HepG2 (cell line): ENCODE measurements at regions not wholly inside any gene's neighbourhood (a gene's known extent, or its start where the extent isn't known, plus 50 kb on each side); places are given as distances from the start of the nearest gene placed in this dataset.
A peak's percentile ranks its signal among the peaks of the same experiment; 100 is the strongest.

Experiments
- CBX5 ChIP-seq: sonication (generic); formaldehyde crosslinking; IDR thresholded peaks from 2 replicates; pipeline ENCODE4 v1.4.0; 2020; ENCODE audit warnings: missing genetic modification reagents, borderline replicate concordance
- GTF2F1 ChIP-seq: fragments of 150-350 bp; IDR thresholded peaks from 2 replicates; pipeline ENCODE4 v1.6.1; 2014; ENCODE audit warnings: low read length
- HES4 ChIP-seq: sonication (generic); formaldehyde crosslinking; IDR thresholded peaks from 2 replicates; pipeline ENCODE4 v1.9.0; 2021; ENCODE audit warnings: mild to moderate bottlenecking, missing genetic modification reagents, borderline replicate concordance
- JUND ChIP-seq: sonication (generic); formaldehyde crosslinking; IDR thresholded peaks from 2 replicates; pipeline ENCODE4 v1.8.0; 2022; ENCODE audit warnings: mild to moderate bottlenecking, missing genetic modification reagents
- NR3C1 ChIP-seq: sonication (generic); formaldehyde crosslinking; IDR thresholded peaks from 2 replicates; pipeline ENCODE4 v1.4.0; 2020; ENCODE audit warnings: missing genetic modification reagents
- PAXIP1 ChIP-seq: sonication (generic); formaldehyde crosslinking; conservative IDR thresholded peaks from 2 replicates; pipeline ENCODE4 v1.4.0; 2020; ENCODE audit warnings: mild to moderate bottlenecking, missing genetic modification reagents, moderate library complexity
- RAD21 ChIP-seq: fragments of 450-650 bp; formaldehyde crosslinking; IDR thresholded peaks from 2 replicates; pipeline ENCODE4 v1.5.0; 2020; ENCODE audit warnings: mild to moderate bottlenecking
- RORA ChIP-seq: sonication (generic); formaldehyde crosslinking; IDR thresholded peaks from 2 replicates; pipeline ENCODE4 v1.5.0; 2020; ENCODE audit warnings: mild to moderate bottlenecking, missing genetic modification reagents, moderate library complexity
- SALL1 ChIP-seq: sonication (generic); formaldehyde crosslinking; IDR thresholded peaks from 2 replicates; pipeline ENCODE4 v1.8.0; 2022; ENCODE audit warnings: mild to moderate bottlenecking, missing genetic modification reagents
- SMARCE1 ChIP-seq: fragments of 450-650 bp; IDR thresholded peaks from 2 replicates; pipeline ENCODE4 v1.6.1; 2017; ENCODE audit warnings: borderline replicate concordance
- TSC22D2 ChIP-seq: sonication (generic); formaldehyde crosslinking; IDR thresholded peaks from 2 replicates; pipeline ENCODE4 v1.5.1; 2020; ENCODE audit warnings: missing genetic modification reagents, mild to moderate bottlenecking, borderline replicate concordance
- ZBTB38 ChIP-seq: sonication (generic); formaldehyde crosslinking; IDR thresholded peaks from 2 replicates; pipeline ENCODE4 v1.5.1; 2020; ENCODE audit warnings: mild to moderate bottlenecking, missing genetic modification reagents
- ZNF574 ChIP-seq: sonication (generic); formaldehyde crosslinking; IDR thresholded peaks from 2 replicates; pipeline ENCODE4 v1.4.0; 2020; ENCODE audit warnings: missing genetic modification reagents
- ZNF776 ChIP-seq: sonication (generic); formaldehyde crosslinking; IDR thresholded peaks from 2 replicates; pipeline ENCODE4 v1.4.0; 2020; ENCODE audit warnings: mild to moderate bottlenecking, missing genetic modification reagents
- ZNF883 ChIP-seq: sonication (generic); formaldehyde crosslinking; IDR thresholded peaks from 2 replicates; pipeline ENCODE4 v1.5.1; 2020; ENCODE audit warnings: mild to moderate bottlenecking, missing genetic modification reagents; ENCODE audit errors: not compliant biosample characterization
- TF ChIP-seq, protein P1 (sequence below): sonication (generic); formaldehyde crosslinking; IDR thresholded peaks from 2 replicates; pipeline ENCODE4 v1.5.1; 2020; ENCODE audit warnings: missing genetic modification reagents, mild to moderate bottlenecking, borderline replicate concordance
- TF ChIP-seq, protein P2 (sequence below): sonication (generic); formaldehyde crosslinking; IDR thresholded peaks from 2 replicates; pipeline ENCODE4 v1.4.0; 2020; ENCODE audit warnings: missing genetic modification reagents
- TF ChIP-seq, protein P3 (sequence below): IDR thresholded peaks from 2 replicates; pipeline ENCODE4 v1.6.1; 2016; ENCODE audit warnings: missing biosample characterization, missing genetic modification reagents, low read depth

- TF ChIP-seq, protein P1, sequence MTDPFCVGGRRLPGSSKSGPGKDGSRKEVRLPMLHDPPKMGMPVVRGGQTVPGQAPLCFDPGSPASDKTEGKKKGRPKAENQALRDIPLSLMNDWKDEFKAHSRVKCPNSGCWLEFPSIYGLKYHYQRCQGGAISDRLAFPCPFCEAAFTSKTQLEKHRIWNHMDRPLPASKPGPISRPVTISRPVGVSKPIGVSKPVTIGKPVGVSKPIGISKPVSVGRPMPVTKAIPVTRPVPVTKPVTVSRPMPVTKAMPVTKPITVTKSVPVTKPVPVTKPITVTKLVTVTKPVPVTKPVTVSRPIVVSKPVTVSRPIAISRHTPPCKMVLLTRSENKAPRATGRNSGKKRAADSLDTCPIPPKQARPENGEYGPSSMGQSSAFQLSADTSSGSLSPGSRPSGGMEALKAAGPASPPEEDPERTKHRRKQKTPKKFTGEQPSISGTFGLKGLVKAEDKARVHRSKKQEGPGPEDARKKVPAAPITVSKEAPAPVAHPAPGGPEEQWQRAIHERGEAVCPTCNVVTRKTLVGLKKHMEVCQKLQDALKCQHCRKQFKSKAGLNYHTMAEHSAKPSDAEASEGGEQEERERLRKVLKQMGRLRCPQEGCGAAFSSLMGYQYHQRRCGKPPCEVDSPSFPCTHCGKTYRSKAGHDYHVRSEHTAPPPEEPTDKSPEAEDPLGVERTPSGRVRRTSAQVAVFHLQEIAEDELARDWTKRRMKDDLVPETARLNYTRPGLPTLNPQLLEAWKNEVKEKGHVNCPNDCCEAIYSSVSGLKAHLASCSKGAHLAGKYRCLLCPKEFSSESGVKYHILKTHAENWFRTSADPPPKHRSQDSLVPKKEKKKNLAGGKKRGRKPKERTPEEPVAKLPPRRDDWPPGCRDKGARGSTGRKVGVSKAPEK (CRISPR knock-in tag): no peak
- TF ChIP-seq ZBTB38 (CRISPR knock-in tag): no peak
- peak; percentile 54 for TF ChIP-seq PAXIP1 (CRISPR knock-in tag)
- TF ChIP-seq, protein P2, sequence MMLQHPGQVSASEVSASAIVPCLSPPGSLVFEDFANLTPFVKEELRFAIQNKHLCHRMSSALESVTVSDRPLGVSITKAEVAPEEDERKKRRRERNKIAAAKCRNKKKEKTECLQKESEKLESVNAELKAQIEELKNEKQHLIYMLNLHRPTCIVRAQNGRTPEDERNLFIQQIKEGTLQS: peak; percentile 58; the same call in 1 of the 2 replicates
- TF ChIP-seq, protein P3, sequence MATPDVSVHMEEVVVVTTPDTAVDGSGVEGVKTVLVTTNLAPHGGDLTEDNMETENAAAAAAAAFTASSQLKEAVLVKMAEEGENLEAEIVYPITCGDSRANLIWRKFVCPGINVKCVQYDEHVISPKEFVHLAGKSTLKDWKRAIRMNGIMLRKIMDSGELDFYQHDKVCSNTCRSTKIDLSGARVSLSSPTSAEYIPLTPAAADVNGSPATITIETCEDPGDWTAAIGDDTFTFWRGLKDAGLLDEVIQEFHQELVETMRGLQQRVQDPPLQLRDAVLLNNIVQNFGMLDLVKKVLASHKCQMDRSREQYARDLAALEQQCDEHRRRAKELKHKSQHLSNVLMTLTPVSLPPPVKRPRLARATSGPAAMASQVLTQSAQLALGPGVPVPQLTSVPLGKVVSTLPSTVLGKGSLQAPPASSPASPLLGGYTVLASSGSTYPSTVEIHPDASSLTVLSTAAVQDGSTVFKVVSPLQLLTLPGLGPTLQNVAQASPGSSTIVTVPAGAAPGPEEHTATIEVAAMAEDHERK (CRISPR knock-in tag): no peak
- TF ChIP-seq ZNF883 (CRISPR knock-in tag): no peak
- peak; percentile 33; the same call in 1 of the 2 replicates for TF ChIP-seq JUND (CRISPR knock-in tag)
- no peak for TF ChIP-seq TSC22D2 (CRISPR knock-in tag)
- no peak for TF ChIP-seq RAD21 (CRISPR knock-in tag)
- peak; percentile 17; the same call in 1 of the 2 replicates for TF ChIP-seq SALL1 (CRISPR knock-in tag)
- no peak for TF ChIP-seq ZNF776 (CRISPR knock-in tag)
- TF ChIP-seq SMARCE1: no peak
- no peak for TF ChIP-seq NR3C1 (CRISPR knock-in tag)
- no peak for TF ChIP-seq HES4 (CRISPR knock-in tag)
- no peak for TF ChIP-seq GTF2F1
- no peak for TF ChIP-seq RORA
- TF ChIP-seq CBX5 (CRISPR knock-in tag): no peak
- TF ChIP-seq ZNF574 (CRISPR knock-in tag): no peak
These were observed 139.4 kb upstream of the TSC22D2 start (continued) for GRCh38 chr3:150268426-150269391.
